NOMO-1 treated with dmso at 0.1 percent for 144 hours (cell line): ENCODE measurements at regions not wholly inside any gene's neighbourhood (a gene's known extent, or its start where the extent isn't known, plus 50 kb on each side); places are given as distances from the start of the nearest gene placed in this dataset.
"Not testable (repeated sequence)": the region's sequence is repeated elsewhere in the genome, so short reads cannot be mapped to it uniquely, and the experiment has no call there.

ENCODE experiments used
- DNase-seq: peaks from one replicate; lab custom pipeline; 2025; ENCODE audit not compliant: unreplicated experiment; lab: John Stamatoyannopoulos, UW

DNA sequence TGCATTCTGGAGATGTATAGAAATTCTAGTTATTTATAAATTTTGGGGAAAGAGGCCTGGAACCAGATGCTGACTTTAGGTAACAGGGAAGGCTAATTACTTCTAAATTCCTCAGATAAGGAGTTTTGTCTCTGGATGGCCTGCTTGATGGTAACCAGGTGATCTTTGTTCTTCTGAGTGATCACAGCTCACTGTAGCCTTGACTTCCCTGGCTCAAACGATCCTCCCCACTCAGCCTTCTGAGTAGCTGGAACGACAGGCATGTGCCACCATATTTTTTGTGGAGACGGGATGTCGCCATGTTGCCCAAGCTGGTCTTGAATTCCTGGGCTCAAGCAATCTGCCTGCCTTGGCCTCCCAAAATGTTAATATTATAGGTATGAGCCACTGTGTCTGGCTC lies 54.4 kb upstream of the MSH6 start:
- no peak for DNase-seq

DNA sequence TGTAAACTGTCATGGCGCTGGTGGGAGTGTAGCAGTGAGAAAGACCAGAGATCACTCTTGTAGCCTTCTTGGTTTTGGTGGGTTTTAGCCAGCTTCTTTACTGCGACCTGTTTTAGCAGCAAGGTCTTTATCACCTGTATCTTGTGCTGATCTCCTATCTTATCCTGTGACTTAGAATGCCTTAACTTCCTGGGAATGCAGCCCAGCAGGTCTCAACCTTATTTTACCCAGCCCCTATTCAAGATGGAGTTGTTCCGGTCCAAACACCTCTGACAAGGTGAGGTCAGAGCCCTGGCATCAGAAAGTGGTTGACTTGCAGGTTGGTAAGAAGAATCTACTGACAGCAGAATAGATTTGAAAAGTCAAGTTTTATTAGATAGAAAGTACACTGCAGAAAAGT lies 55.0 kb upstream of the MSH6 start:
- no peak for DNase-seq

DNA sequence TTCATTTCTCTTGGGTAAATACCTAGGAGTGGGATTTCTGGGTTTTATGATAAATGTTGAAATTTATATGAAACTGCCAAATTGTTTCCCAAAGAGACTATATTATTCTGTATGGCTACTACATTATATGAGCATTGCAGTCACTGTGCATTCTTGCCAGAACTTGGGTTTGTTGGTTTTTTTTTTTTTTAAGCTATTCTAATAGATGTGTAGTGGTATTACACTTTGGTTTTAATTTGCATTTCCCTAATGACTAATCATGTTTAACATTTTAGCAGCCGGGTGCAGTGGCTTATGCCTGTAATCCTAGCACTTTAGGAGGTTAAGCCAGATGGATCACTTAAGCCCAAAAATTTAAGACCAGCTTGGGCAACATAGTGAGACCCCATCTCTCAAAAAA lies 56.0 kb upstream of the MSH6 start:
- DNase-seq, result not testable (repeated sequence)

DNA sequence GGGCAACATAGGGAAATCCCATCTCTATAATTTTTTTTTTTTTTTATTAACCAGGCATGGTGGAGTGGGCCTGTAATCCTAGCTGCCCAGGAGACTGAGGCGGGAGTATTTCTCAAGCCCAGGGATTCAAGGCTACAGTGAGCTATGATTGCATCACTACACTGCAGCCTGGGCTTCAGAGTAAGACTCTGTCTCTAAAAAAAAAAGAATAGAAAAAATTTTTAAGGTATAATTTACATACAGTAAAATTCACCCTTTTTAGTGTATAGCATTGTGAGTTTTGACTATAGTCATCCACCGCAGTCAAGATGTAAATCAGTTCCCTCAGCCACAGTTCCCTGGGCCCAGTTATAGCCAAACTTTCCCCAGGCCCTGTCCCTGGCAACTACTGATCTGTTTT lies 57.1 kb upstream of the MSH6 start:
- DNase-seq, result no peak

DNA sequence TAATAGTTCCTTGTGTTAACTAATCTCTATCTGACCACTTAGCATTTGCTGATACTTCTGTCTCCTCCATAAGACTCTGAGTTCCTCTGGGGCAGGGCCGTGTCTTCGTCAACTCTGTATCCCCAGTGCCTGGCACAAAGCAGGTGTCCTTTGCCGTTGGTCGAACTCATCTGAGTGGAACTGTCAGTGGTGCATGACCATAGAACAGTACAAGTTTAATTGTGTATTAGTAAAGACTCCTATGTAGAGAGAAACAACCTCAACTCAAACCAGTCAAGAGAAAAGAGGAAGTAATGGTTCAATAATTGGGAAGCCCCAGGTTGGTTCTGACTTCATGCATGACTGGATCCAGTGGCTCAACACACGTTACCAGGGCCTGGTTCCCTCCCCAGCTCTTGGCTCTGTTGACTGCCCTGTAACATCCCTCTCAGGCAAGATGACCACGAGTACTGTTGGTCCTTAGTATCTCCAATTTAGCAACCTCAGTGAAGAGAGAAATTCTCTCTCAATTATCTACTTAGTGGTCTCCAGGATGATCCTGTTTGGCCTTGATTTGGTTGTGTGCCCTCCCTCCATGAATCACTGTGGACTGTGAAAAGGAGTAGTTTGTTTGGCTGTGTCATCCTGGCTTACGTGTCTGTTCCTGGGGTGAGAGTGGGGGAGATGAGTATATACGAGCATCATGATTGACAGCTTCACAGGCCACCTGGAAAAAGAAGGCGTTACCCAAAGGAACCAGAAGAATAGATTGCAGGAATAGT lies 58.5 kb upstream of the MSH6 start:
- DNase-seq, result peak; percentile 8

DNA sequence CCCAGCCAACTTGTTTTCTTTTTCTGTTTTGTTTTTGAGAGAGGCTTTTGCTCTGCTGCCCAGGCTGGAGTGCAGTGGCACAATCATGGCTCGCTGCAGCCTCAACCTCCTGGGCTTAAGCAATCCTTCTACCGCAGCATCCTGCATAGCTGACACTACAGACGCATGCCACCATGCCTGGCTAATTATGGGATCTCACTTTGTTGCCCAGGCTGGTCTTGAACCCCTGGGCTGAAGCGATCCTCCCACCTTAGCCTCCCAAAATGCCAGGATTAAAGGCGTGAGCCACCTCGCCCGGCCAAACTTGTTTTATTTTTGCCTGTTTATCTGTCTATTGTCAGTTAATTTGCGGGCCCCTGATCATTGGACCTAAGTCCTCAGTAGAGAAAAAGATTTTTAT lies 61.6 kb upstream of the MSH6 start:
- no peak for DNase-seq

DNA sequence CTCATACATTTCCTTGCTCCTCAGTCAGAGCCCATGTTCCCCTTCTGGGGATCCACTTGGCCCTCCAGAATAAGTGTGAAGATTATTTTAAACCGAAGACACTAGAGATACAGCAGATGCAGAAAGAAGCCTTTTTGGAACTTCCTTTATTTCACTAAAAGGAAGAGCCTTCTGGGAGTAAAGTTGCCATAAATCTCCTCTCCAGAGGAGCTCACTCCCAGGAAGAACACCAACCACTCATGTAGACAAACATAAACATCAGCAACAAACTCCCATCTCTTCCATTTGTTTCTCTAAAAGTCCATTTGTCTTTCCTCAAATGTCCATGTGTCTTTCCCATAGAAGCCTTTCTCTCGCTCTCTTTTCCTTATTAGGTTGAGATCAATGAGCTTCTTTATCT lies 62.4 kb upstream of the MSH6 start:
- no peak for DNase-seq

DNA sequence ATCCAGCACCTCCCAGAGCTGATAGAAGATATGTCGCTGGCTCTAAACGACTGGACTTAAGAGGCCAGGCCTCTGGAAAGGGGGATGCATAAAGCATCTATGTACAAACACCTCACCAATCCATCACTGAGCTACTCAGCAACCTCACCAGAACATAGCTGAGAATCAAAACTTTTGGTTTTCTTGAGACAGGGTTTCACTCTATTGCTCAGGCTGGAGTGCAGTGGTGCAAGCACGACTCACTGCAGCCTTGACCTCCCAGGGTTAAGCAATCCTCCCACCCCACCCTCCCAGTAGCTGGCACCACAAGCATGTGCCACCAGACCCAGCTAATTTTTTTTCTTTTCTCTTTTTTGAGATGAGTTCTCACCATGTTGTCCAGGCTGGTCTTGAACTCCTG lies 62.9 kb upstream of the MSH6 start:
- no peak for DNase-seq

DNA sequence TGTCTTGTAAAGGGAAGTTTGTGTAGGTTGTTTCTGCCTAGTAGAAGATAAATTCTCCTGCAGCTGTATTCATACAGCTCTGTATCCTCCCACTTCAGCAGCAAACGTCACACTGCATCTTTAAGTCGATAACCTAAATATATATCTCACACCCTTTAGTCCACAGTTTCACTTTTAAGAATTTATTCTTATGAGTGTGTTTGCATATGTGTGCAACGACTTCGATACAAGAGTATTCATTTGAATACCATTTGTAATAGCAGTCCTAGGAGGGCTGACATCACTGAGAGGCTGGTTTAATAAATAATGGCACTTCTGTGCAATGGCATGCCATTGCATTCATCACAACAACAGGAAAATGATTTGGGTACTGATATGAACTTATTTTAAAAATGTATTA lies 63.8 kb upstream of the MSH6 start:
- no peak for DNase-seq

DNA sequence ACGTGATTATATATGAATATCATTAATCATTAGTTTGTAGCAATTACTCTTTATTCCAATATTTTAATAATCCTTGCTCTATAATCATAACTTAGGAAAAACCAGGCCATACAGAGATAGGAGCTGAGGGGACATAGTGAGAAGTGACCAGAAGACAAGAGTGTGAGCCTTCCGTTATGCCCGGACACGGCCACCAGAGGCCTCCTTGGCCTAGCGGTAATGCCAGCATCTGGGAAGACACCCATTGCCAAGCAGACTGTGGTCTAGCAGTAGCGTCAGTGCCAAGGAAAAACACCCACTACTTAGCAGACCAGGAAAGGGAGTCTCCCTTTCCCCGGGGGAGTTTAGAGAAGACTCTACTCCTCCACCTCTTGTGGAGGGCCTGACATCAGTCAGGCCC lies 66.6 kb upstream of the MSH6 start:
- DNase-seq, result not testable (repeated sequence)

DNA sequence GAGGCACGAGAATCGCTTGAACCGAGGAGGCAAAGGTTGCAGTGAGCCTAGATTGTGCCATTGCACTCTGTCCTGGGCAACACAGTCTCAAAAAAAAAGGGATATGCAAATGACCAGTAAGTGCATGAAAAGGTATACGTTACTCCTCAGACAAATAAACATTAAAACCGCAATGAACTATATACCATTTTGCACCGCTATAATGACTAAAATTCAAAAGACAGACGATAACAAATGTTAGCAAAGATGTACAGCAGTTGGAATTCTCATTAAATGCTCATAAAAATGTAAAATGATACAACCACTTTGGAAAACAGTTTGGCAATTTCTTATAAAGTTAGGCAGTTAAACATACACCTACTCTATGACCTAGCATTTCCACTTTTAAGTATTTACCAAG lies 67.4 kb upstream of the MSH6 start:
- DNase-seq, result no peak

DNA sequence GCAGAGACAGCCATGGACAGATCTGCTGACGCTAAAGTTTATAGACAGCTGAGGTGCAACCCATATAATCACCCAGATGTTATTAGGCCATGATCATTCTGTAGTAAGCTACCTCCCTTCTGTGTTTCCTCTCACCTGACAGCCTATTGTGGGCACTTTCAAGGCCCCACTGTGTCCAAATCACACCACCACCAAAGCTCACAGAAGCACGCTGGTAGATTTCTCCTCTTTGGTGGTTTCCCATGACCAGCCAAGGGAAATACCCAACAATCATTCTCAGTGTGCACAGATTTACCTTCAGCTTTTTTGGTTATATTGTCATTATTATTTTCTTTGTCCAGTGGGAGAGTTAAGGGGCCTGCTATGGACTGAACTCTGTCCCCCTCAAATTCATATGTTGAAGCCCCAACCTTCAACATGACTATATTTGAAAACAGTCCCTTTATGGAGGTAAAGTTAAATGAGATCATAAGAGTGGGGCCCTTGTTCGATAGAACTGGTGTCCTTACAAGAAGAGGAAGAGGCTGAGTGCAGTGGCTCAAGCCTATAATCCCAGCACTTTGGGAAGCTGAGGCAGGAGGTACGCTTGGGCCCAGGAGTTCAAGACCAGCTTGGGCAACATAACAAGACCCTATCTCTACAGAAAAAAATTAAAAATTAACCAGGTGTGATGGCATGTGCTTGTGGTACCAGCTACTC lies 74.0 kb upstream of the MSH6 start:
- no peak for DNase-seq

DNA sequence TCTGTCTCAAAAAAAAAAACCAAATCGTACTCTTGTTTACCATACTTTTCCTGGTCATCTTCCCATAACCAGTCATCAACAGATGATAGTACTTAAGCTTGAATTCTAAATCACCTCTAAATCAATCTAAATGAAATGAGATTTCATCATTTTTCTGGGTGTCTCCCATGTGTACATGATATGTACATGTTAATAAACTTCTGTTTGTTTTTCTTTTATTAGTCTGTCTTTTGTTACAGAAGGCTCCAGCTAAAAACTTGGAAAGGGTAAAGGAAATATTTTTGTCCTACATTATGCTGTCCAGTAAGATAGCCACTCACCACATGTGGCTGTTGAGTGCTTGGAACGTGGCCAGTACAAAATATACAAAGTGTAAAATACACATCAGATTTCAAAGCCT lies 78.7 kb upstream of the MSH6 start:
- DNase-seq, result no peak

DNA sequence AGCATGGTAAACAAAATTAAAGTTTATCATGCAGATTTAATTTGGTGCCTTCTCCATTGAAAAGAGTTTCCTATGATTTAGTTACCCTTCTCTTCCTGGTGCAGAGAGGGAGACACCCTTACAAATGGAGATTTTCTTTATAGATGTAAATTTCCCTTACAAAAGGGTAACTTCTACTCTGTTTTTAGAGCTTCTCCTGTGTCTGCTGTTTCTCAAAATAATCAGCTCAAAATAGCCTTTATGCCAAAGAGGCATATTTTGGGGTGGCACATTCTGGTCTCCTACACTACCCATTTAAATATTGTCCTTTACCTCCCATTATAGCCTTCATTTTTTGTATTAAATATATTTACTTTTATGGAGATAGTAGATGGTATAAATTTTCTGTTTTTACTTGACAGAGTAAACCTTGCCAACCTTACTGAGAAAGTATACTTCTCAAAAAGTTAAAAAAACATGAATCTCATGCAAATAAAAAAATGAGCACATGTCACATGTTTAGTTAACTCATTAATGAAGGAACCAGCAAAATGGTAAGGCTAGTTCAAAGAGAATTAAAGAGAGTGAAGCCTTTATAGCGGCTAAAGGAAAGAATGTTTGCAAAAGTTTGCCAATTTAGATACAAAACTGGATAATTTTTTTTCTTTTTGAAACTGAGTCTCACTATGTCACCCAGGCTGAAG lies 83.3 kb upstream of the MSH6 start:
- DNase-seq, result no peak

DNA sequence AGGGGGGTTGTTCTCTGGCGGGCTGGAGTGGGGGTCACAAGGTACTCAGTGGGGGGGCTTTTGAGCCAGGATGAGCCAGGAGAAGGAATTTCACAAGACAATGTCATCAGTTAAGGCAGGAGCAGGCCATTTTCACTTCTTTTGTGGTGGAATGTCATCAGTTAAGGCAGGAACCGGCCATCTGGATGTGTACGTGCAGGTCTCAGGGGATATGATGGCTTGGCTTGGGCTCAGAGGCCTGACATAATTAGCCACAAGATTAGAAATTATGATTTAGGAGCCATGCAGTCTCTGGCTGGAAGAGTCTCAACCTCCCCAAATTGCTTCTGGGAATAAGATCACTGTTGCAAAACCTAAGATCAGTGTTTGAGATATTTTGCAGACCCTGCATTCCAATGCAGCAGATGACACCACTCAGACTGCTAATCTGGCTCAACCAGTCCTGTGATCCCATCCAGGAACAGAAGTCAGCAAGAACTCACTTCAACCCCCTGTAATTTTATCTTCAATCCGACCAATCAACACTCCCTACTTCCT lies 84.4 kb upstream of the MSH6 start:
- DNase-seq, result not testable (repeated sequence)

DNA sequence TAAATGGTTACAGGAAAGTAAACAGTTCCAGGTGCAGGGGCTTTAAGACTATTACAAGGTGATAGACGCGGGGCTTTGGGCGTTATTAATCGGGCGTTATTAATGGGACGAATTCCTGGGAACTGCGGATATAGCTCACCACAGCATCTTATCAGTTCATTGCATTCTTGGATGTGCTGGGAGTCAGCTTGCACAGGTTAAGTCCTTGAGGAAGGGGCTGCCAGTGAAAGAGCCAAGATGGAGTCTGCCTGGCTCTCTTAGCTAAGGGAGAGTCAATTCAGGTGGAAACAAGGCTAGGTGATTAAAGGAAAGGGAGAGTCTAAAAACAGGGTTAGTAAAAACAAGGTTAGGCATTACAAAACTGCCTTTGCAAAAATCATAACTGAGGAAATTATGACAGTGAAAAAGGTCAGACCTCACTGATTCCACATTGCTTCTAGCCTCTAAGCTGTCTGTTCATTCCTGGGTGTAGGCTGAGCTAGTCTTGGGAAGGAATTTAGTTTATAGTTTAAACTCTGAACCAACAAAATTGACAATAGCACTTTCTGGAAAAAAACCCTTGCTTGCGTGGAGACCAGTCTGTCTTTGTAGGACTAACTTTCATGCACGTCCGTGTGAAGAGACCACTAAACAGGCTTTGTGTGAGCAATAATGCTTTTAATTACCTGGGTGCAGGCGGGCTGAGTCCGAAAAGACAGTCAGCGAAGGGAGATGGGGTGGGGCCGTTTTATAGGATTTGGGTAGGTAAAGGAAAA lies 85.1 kb upstream of the MSH6 start:
- not testable (repeated sequence) for DNase-seq

DNA sequence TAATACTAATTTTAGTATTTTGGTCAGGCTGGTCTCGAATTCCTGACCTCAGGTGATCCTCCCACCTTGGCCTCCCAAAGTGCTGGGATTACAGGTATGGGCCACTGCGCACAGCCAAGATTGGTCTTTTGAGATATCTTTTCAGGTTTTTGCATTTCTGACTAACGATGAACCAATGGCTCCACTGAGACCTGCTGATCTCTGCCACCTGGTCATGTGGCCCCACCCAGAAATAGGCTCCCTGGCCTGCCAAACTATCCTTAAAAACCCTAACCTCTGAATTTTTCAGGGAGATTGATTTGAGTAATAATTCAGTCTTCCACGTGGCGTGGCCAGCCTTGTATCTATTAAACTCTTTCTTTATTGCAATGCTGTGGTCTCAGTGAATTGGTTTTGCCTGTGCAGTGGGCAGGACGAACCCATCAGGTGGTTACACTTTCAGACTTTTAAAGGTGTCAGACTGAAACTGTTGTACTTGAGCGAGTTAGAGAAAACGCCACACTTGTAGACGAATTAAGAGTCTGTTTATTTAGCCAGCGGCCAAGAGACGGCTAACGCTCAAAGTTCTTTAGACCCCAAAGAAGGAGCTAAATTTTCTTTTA lies 85.8 kb upstream of the MSH6 start:
- DNase-seq, result no peak

DNA sequence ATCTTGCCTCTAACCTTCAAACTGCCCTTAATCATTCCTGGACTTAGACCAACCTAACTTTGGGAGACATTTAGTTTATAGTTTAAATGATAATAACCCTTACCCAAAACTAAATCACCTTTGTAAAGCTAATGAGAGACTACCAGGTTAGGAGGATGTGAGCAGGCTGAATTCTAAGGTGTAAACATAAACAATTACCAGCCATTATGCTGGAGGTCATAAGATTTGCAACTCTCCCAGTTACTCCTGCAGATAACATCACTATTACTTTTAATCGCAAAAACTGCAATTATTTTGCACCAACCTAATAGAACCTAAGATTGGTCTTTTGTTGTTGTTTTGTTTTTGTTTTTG lies 86.5 kb upstream of the MSH6 start:
- no peak for DNase-seq

DNA sequence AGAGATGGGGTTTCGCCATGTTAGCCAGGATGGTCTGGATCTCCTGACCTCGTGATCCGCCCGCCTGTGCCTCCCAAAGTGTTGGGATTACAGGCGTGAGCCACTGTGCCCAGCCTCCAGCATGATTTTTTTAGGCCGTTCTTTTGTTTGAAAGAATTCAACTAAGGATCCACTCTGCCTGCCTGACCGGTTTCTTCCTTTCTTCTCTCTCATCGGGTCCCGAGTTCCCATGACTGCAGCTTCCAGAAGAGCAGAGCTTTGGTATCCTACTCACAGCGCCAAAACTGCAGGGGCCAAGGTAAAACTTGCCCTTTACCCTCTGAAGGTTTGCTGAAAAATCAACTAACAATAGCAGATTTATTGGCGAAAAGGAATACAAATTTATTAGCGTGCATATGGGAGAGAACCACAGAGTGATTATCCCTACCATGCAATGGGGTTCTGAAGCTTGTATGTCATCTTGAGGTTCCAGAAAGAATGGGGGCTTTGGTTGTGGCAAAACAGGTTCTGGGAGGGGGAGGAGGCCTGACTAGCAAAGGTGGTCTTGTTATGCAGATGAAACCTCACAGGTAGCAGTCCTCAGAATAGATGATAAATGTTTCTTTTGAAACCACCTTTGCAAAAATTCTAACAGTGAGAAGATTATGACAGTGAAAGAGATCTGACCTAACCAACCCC lies 87.0 kb upstream of the MSH6 start:
- no peak for DNase-seq

DNA sequence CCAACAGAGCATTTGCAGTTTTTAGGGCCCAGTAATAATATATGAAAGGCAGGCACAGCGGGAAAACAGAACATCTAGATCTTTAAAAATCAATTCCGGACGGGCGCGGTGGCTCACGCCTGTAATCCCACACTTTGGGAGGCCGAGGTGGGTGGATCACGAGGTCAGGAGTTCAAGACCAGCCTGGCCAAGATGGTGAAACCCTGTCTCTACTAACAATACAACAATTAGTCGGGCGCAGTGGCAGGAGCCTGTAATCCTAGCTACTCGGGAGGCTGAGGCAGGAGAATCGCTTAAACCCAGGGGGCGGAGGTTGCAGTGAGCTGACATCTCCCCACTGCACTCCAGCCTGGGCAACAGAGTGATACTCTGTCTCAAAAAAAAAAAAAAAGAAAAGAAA lies 88.5 kb upstream of the MSH6 start:
- not testable (repeated sequence) for DNase-seq
